ENCODE measurements at regions not wholly inside any gene's neighbourhood (a gene's known extent, or its start where the extent isn't known, plus 50 kb on each side); places are given as distances from the start of the nearest gene placed in this dataset.

GRCh38 chr18:42258301-42258965 is 303.4 kb downstream of the PIK3C3 start:
- DNase-seq (ENCODE audit: extremely low spot score, insufficient read length, low read depth) (no peak), FAIRE-seq (no peak)

- no peak for DNase-seq (ENCODE audit: extremely low spot score, insufficient read length, low read depth)
- FAIRE-seq: no peak
Measured at GRCh38 chr18:42261731-42262130, 306.7 kb downstream of the PIK3C3 start.

- FAIRE-seq: no peak
- DNase-seq (ENCODE audit: extremely low spot score, insufficient read length, low read depth): no peak
Measured at GRCh38 chr18:42264497-42264896, 309.5 kb downstream of the PIK3C3 start.

GRCh38 chr18:42268186-42268725 is 313.2 kb downstream of the PIK3C3 start:
- DNase-seq (ENCODE audit: extremely low spot score, insufficient read length, low read depth) (no peak), FAIRE-seq (no peak)

- DNase-seq (ENCODE audit: extremely low spot score, insufficient read length, low read depth) (no peak), FAIRE-seq (no peak)
Measured at GRCh38 chr18:42268798-42269197, 313.8 kb downstream of the PIK3C3 start.

GRCh38 chr18:42271647-42272414 is 316.8 kb downstream of the PIK3C3 start:
- no peak for DNase-seq (ENCODE audit: extremely low spot score, insufficient read length, low read depth)
- no peak for FAIRE-seq

- FAIRE-seq: no peak
- DNase-seq (ENCODE audit: extremely low spot score, insufficient read length, low read depth): no peak
Measured at GRCh38 chr18:42274488-42275137, 319.6 kb downstream of the PIK3C3 start.

GRCh38 chr18:42275138-42275535 is 320.1 kb downstream of the PIK3C3 start:
- DNase-seq (ENCODE audit: extremely low spot score, insufficient read length, low read depth): no peak
- no peak for FAIRE-seq

GRCh38 chr18:42275949-42276730 is 321.1 kb downstream of the PIK3C3 start:
- DNase-seq (ENCODE audit: extremely low spot score, insufficient read length, low read depth): no peak
- FAIRE-seq: no peak

- no peak for FAIRE-seq
Measured at GRCh38 chr18:42281124-42281523, 326.1 kb downstream of the PIK3C3 start.

GRCh38 chr18:42281851-42282250 is 326.8 kb downstream of the PIK3C3 start:
- DNase-seq (ENCODE audit: extremely low spot score, insufficient read length, low read depth) (no peak), FAIRE-seq (no peak)

More at GRCh38 chr18:42281124-42281523, 326.1 kb downstream of the PIK3C3 start:
- no peak for DNase-seq (ENCODE audit: extremely low spot score, insufficient read length, low read depth)

- no peak for DNase-seq (ENCODE audit: extremely low spot score, insufficient read length, low read depth)
- no peak for FAIRE-seq
Measured at GRCh38 chr18:42287047-42287446, 332.0 kb downstream of the PIK3C3 start.

GRCh38 chr18:42288129-42288528 is 333.1 kb downstream of the PIK3C3 start:
- no peak for FAIRE-seq

GRCh38 chr18:42289526-42289925 is 334.5 kb downstream of the PIK3C3 start:
- FAIRE-seq: no peak

More at GRCh38 chr18:42288129-42288528, 333.1 kb downstream of the PIK3C3 start:
- no peak for DNase-seq (ENCODE audit: extremely low spot score, insufficient read length, low read depth)

GRCh38 chr18:42290318-42291307 is 335.6 kb downstream of the PIK3C3 start:
- FAIRE-seq: no peak
- DNase-seq (ENCODE audit: extremely low spot score, insufficient read length, low read depth): no peak

More at GRCh38 chr18:42289526-42289925, 334.5 kb downstream of the PIK3C3 start:
- DNase-seq (ENCODE audit: extremely low spot score, insufficient read length, low read depth): no peak

- FAIRE-seq: no peak
Measured at GRCh38 chr18:42292654-42293053, 337.6 kb downstream of the PIK3C3 start.

GRCh38 chr18:42296192-42296591 is 341.2 kb downstream of the PIK3C3 start:
- DNase-seq (ENCODE audit: extremely low spot score, insufficient read length, low read depth) (no peak), FAIRE-seq (no peak)

More at GRCh38 chr18:42292654-42293053, 337.6 kb downstream of the PIK3C3 start:
- no peak for DNase-seq (ENCODE audit: extremely low spot score, insufficient read length, low read depth)

- DNase-seq (ENCODE audit: extremely low spot score, insufficient read length, low read depth) (no peak), FAIRE-seq (no peak)
Measured at GRCh38 chr18:42296723-42297122, 341.7 kb downstream of the PIK3C3 start.

Measured in GM18507 (cell line).